PC-3 (cell line): ENCODE measurements at regions not wholly inside any gene's neighbourhood (a gene's known extent, or its start where the extent isn't known, plus 50 kb on each side); places are given as distances from the start of the nearest gene placed in this dataset.

Experiments used
- ATAC-seq: fragments of 200-7000 bp; cut with Tn5 transposase; 2 replicates; pipeline ENCODE4 v1.9.1; 2020; ENCODE audit warnings: mild to moderate bottlenecking, moderate library complexity
- BruUV-seq: library from RNA; stranded (reverse); fragments of 400-500 nt; replicated peaks from 2 replicates; lab custom pipeline; 2021; lab: Mats Ljungman, UMichigan
- CTCF ChIA-PET: fragments of 300-600 bp; sonication (Branson Sonifier 250); formaldehyde crosslinking; loops from one replicate; lab custom pipeline; 2022; ENCODE audit warnings: antibody characterized with exemption; lab: Charles Lee
- POLR2A ChIA-PET: fragments of 300-600 bp; sonication (Branson Sonifier 250); formaldehyde crosslinking; loops from one replicate; lab custom pipeline; 2022; ENCODE audit warnings: antibody characterized with exemption; ENCODE audit not compliant: unreplicated experiment; lab: Charles Lee
- DNase-seq: peaks from one replicate; pipeline ENCODE4 v3.0.0-alpha.2; 2015
- H2AFZ ChIP-seq: fragments of 300-600 bp; sonication (generic); 2 replicates; pipeline ENCODE4 v1.6.0; 2016; ENCODE audit warnings: antibody characterized with exemption, low read length
- H3F3A ChIP-seq: fragments of 300-600 bp; sonication (generic); one replicate; pipeline ENCODE4 v1.6.0; 2017; ENCODE audit warnings: antibody characterized with exemption, low read length, control low read depth, mild to moderate bottlenecking; ENCODE audit not compliant: unreplicated experiment
- H3K27ac ChIP-seq: fragments of 300-600 bp; sonication (generic); 2 replicates; pipeline ENCODE4 v1.5.1; 2016; ENCODE audit warnings: mild to moderate bottlenecking, low read length
- H3K27me3 ChIP-seq: fragments of 300-600 bp; sonication (generic); 2 replicates; pipeline ENCODE4 v1.6.1; 2016; ENCODE audit warnings: low read length, mixed read lengths
- H3K36me3 ChIP-seq: fragments of 300-600 bp; sonication (generic); 2 replicates; pipeline ENCODE4 v1.6.1; 2016; ENCODE audit warnings: low read depth, mixed run types, low read length, mixed read lengths
- H3K4me1 ChIP-seq: fragments of 300-600 bp; sonication (generic); 2 replicates; pipeline ENCODE4 v1.5.1; 2016; ENCODE audit warnings: low read length; ENCODE audit not compliant: insufficient read depth
- H3K4me2 ChIP-seq: fragments of 300-600 bp; sonication (generic); 2 replicates; pipeline ENCODE4 v1.6.0; 2016; ENCODE audit warnings: low read length
- H3K4me3 ChIP-seq: fragments of 300-600 bp; sonication (generic); 2 replicates; pipeline ENCODE4 v1.5.1; 2016; ENCODE audit warnings: mild to moderate bottlenecking, low read length, mixed read lengths
- H3K79me2 ChIP-seq: fragments of 300-600 bp; sonication (generic); 2 replicates; pipeline ENCODE4 v1.6.1; 2017; ENCODE audit warnings: low read length, mixed read lengths
- H3K9ac ChIP-seq: fragments of 300-600 bp; sonication (generic); 2 replicates; pipeline ENCODE4 v1.6.0; 2016; ENCODE audit warnings: mild to moderate bottlenecking, low read length
- H3K9me2 ChIP-seq: fragments of 300-600 bp; sonication (generic); replicated peaks from 2 replicates; pipeline ENCODE4 v1.6.1; 2016; ENCODE audit warnings: mixed run types, low read length, mixed read lengths
- H3K9me3 ChIP-seq: fragments of 300-600 bp; sonication (generic); 2 replicates; pipeline ENCODE4 v1.6.1; 2016; ENCODE audit warnings: low read length, mixed read lengths
- H4K20me1 ChIP-seq: fragments of 300-600 bp; sonication (generic); 2 replicates; pipeline ENCODE4 v1.6.1; 2016; ENCODE audit warnings: low read length, mixed read lengths
- EZH2 ChIP-seq: fragments of 300-600 bp; sonication (generic); IDR thresholded peaks from one replicate; pipeline ENCODE4 v1.6.1; 2017; ENCODE audit warnings: antibody characterized with exemption, mild to moderate bottlenecking, low read length; ENCODE audit not compliant: unreplicated experiment
- EZH2phosphoT487 ChIP-seq: fragments of 300-600 bp; sonication (generic); IDR thresholded peaks from 2 replicates; pipeline ENCODE4 v1.6.1; 2018; ENCODE audit warnings: mild to moderate bottlenecking, antibody characterized with exemption, low read length, borderline replicate concordance
- intact Hi-C: fragments of 100-400 bp; cut with micrococcal nuclease; formaldehyde crosslinking; loops from 2 replicates; pipeline ENCODE4 v1.9.0; 2023
- TF ChIP-seq, protein P1 (sequence below): fragments of 300-600 bp; sonication (generic); conservative IDR thresholded peaks from 2 replicates; pipeline ENCODE4 v1.5.1; 2017; ENCODE audit warnings: antibody characterized with exemption, low read depth, mild to moderate bottlenecking, low read length

DNA sequence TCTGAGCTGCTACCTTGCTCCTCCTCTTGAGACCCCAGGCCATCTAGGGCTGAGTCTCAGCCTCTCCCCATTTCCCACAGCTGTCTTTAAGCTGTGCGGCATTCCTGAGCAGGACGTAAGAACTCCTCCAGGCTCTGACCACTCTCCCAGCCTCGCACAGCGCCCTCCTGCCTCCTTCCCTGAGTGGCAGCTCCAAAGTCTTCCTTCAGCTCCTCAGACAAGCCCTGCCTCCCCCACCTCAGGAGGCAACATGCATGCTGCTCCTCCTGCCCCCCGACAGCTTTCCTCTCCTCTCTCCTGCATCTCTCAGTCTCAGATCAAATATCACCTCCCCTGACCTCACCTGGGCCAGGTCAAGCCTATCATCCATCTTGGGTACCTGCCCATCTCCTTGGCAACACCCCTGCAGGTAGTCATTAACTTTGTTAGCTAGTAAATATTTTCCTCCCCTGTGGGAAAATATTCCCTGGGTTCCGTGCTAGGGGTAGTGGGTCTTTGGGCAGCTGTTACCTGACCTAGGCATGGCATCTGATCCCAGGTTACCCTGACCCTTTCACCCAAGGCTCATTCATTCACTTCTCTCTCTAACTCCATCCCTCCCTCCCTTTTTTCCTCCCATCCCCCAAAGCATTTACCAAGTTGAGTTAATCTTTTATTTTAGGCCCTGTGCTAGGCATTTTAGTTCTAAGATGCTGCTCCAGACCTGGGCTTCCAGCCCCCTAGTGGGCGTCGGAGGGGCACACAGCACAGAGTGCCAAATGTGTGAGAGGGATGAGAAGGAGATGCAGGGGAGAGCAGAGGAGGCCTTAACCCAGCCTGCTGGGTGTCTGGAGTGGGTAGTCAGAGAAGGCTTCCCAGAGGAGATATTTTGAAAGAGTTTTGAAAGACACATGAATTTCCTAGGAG is 419.9 kb downstream of the PTPRU start:
- POLR2A ChIA-PET, result no interaction called here
- CTCF ChIA-PET, result no interaction called here

DNA sequence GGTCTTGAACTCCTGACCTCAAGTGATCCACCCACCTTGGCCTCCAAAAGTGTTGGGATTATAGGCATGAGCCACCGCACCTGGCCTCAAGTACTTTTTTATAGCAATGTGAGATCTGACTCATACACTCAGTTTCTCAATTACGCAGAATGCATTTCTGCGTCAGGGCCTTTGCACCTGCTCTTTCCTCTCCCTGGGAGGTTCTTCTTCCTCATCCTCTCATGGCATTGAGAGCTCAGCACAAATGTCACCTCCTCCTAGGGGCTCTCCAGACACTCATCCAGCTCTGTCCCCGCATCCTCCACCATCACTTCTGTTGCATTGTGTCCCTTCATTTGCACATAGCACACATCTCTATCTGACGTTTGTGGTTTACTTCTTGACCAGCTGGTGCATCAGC is 418.8 kb downstream of the PTPRU start:
- Histone ChIP-seq H3K27ac (no peak overlapping the region), H3K9ac (no peak overlapping the region), H2AFZ (no peak overlapping the region), H4K20me1 (no peaks in the 10 kb centered on the region), H3K4me2 (no peak overlapping the region), H3K4me1 (peaks cover 9% of the 10 kb centered on the region), H3K4me3 (no peak overlapping the region), H3K27me3 (no peaks in the 10 kb centered on the region), H3F3A (no peaks in the 10 kb centered on the region), H3K9me2 (no peaks in the 10 kb centered on the region), H3K79me2 (no peaks in the 10 kb centered on the region), H3K36me3 (0 out of 2 replicates have a peak, but pooled peaks cover 3% of the 10 kb centered on the region), H3K9me3 (peaks cover 8% of the 10 kb centered on the region)
- no peak for TF ChIP-seq EZH2
- TF ChIP-seq, protein P1, sequence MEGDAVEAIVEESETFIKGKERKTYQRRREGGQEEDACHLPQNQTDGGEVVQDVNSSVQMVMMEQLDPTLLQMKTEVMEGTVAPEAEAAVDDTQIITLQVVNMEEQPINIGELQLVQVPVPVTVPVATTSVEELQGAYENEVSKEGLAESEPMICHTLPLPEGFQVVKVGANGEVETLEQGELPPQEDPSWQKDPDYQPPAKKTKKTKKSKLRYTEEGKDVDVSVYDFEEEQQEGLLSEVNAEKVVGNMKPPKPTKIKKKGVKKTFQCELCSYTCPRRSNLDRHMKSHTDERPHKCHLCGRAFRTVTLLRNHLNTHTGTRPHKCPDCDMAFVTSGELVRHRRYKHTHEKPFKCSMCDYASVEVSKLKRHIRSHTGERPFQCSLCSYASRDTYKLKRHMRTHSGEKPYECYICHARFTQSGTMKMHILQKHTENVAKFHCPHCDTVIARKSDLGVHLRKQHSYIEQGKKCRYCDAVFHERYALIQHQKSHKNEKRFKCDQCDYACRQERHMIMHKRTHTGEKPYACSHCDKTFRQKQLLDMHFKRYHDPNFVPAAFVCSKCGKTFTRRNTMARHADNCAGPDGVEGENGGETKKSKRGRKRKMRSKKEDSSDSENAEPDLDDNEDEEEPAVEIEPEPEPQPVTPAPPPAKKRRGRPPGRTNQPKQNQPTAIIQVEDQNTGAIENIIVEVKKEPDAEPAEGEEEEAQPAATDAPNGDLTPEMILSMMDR, result no peak
- no peak for TF ChIP-seq EZH2phosphoT487
- DNase-seq (no peak), ATAC-seq (no peak)
- POLR2A ChIA-PET, result no interaction called here
- BruUV-seq, result no TSS peak
- CTCF ChIA-PET, result no interaction called here
- intact Hi-C loops, result no loop called here

More for the DNA sequence above, 419.9 kb downstream of the PTPRU start:
- Histone ChIP-seq H3K27me3 (no peaks in the 10 kb centered on the region), H3F3A (no peaks in the 10 kb centered on the region), H3K4me2 (no peak overlapping the region), H3K36me3 (0 out of 2 replicates have a peak, but pooled peaks cover 3% of the 10 kb centered on the region), H4K20me1 (no peaks in the 10 kb centered on the region), H3K9me2 (no peaks in the 10 kb centered on the region), H3K4me3 (no peak overlapping the region), H3K79me2 (no peaks in the 10 kb centered on the region), H2AFZ (no peak overlapping the region), H3K9me3 (peaks cover 8% of the 10 kb centered on the region), H3K27ac (no peak overlapping the region), H3K4me1 (no peaks in the 10 kb centered on the region), H3K9ac (no peak overlapping the region)
- intact Hi-C loops, result no loop called here
- TF ChIP-seq, protein P1, result peak; percentile 65
- TF ChIP-seq EZH2phosphoT487, result no peak
- no peak for TF ChIP-seq EZH2
- DNase-seq (peak; percentile 42), ATAC-seq (peak; percentile 51)
- BruUV-seq, result no TSS peak
